HG02840 (cell line): ENCODE measurements at regions not wholly inside any gene's neighbourhood (a gene's known extent, or its start where the extent isn't known, plus 50 kb on each side); places are given as distances from the start of the nearest gene placed in this dataset.
"Not testable (repeated sequence)": the region's sequence is repeated elsewhere in the genome, so short reads cannot be mapped to it uniquely, and the experiment has no call there.

Source experiments
- ATAC-seq: cut with Tn5 transposase; IDR thresholded peaks from one replicate; pipeline ENCODE4 v1.9.1; 2021; ENCODE audit warnings: mild to moderate bottlenecking, moderate library complexity, moderate number of reproducible peaks; ENCODE audit not compliant: unreplicated experiment, low FRiP score

DNA sequence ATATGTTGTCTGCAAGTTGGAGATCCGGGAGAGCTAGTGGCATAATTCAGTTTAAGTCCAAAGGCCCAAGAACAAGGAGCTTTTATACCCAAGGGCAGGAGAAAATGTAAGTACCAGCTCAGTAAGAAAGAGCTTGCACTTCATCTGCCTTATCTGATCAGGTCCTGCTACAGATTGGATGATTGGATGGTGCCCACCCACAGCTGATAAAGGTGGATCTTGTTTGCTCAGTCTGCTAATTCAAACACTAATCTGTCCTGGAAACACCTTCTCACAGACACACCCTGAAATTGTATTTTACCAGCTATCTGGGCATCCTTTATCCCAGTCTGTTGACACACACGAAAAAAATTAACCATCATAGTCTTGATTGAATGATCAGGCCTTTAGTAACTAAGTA, 230.7 kb upstream of the SLC16A7 start:
- ATAC-seq = no peak

GRCh38 chr12:59357811-59358210, 238.0 kb upstream of the SLC16A7 start:
- ATAC-seq = no peak

GRCh38 chr12:59346248-59346647, 249.6 kb upstream of the SLC16A7 start:
- ATAC-seq = not testable (repeated sequence)

DNA sequence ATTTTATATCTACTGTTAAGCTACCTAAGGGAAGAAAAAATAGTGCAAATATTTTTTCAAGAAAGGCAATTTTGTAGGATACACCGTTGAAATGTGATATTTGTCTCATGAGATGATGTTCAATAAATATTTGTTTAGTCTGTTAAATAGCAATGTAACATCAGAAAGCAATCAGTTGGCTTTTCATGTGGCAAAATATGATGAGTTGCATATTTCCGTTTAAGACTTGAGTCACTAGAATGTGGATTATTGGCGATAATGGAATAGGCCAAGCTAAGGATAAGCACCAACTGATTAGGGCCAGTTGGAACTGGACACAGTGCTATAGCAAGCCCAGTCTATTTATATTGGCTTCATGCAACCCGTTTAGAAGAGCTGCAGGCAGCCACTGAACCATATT, 250.4 kb upstream of the SLC16A7 start:
- no peak for ATAC-seq

- ATAC-seq = no peak
These were observed 251.6 kb upstream of the SLC16A7 start for GRCh38 chr12:59344224-59344623.

- ATAC-seq = no peak
These were observed 266.4 kb upstream of the SLC16A7 start for GRCh38 chr12:59329462-59329861.

GRCh38 chr12:59328395-59329075, 267.3 kb upstream of the SLC16A7 start:
- ATAC-seq = not testable (repeated sequence)

DNA sequence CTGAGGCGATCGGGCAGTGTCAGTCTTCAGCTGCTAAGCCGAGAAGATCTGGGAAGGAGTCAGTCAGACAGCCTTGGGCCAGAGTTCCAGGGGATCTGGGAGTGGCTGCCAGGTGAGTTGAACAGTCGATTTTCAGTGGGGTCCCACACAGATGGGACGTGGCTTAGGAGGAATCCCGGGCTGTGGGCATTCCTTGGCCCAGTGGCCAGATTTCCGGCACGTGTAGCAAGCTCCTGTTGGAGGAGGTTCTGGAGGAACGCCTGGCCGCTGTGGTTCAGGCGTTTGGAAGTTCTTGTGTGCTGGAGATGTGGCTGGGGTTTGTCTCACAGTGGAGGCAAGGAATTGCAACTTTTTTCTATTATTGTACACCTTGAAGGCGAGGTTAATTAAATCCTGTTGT, 269.4 kb upstream of the SLC16A7 start:
- not testable (repeated sequence) for ATAC-seq

GRCh38 chr12:59322473-59322872, 273.4 kb upstream of the SLC16A7 start:
- no peak for ATAC-seq

- no peak for ATAC-seq
These were observed 274.6 kb upstream of the SLC16A7 start for GRCh38 chr12:59321278-59321677.

- ATAC-seq = no peak
These were observed 275.7 kb upstream of the SLC16A7 start for GRCh38 chr12:59320112-59320511.

DNA sequence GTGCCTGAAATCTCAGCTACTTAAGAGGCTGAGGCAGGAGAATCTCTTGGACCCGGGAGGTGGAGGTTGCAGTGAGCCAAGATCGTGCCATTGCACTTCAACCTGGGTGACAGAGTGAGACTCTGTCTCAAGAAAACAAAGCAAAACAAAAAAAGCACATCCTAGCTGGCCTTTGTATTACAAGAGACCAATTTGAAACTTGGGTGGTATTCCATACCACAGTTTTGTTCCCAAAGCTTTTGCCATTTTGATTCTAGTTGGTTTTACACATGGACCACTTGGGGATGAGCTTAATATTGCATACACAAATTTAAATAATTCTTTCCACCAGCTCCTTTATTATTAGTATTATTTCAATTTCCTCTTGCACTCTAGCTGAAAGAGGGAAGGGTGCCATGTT, 276.9 kb upstream of the SLC16A7 start:
- ATAC-seq = no peak

DNA sequence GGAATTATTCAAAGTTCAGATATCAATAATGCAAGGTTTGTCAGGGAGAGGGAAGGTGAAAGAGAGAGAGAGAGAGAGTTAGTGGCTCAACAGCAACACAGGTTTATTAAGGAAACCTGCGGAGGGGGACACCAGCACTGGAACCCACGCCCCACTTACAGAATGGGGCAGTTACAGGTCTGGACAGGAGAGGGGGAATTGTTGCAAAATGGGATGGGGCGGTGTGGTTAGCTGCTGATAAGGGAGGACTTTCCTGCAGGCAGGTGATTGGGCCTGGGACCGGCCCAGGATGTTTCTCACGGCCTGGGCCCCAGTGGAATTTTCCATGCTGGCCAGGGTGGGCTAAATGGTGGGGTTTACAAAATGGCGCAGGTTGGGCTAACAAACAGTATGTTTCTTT, 278.2 kb upstream of the SLC16A7 start:
- ATAC-seq = no peak

DNA sequence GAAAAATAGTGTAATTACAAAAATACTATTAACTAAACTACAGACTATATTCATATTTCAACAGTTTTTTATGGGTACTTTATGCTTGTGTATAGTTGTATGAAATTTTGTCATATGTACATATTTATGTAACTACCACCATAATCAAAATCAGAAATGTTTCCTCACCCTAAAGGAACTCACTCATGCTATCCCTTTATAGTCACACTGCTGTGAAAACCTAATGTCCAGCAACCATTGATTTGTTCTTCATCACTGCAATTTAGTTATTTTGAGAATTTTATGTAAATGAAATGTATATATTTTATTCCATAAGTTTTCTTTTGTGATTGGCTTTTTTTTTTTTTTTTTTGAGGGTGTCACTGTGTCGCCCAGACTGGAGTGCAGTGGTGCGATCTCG, 278.9 kb upstream of the SLC16A7 start:
- ATAC-seq = no peak

GRCh38 chr12:59316354-59316753, 279.5 kb upstream of the SLC16A7 start:
- ATAC-seq = not testable (repeated sequence)

DNA sequence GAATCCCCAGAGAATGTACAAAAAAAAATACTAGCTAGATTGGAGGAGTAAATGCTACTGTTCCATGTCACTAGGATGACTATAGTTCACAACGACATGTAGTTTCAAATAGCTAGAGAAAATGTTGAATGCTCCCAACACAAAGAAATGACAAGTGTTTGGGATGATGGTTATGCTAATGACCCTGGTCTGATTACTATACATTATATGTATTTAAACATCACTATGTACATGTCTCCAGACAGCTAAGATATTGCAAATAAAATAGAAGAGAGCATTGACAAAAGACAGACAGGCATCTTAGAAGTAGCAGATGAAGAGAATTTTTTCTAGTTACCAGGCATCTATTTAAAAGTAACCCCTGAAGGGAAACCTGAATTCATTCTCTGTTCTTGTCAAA, 281.6 kb upstream of the SLC16A7 start:
- no peak for ATAC-seq

DNA sequence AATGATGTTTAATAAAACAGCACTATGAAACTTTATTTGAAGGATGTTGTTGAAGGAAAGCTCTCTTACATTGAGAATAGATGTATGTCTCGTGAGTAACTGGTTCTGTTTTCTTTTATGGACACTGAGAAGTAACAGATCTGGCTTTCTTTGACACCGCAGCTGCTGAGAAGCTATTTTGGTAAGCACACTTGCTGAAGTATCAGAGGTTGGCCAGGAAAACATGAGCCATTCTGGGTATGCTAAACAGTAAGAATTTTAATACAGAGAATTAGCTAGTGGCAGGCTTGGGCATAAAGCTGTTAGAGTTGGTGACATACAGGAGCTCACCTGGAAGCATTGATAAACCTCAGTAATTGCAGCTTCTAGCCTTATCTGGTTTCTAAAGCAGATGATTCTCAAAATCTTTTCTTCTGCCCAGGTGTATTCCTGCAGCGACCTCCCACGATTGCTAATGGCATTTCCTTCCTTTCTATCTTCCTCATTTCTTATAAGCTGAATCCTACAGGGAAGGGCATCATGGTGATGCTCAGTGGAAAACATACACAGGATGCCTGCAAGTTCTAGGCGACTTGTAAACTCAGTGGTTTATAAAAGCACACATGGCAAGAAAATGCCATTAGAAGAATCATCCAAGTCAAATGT, 291.6 kb upstream of the SLC16A7 start:
- ATAC-seq = no peak

DNA sequence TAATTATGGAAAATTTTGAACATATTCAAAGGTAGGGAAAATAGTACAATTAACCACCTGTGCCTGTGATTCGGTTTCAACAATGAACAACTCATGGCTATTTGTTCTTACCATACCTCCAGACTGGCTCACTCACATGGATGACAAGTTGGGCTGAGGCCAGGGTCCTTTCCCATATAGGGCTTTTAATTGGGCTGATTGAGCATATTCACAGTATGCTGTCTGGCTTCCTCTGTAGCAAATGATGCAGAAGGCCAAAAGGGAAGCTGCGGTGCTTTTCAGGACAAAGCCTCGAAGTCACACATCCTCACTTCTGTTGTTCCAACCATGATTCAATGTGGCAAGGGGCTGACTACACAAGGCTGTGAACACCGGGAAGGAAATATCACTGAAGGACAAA, 297.5 kb upstream of the SLC16A7 start:
- ATAC-seq = no peak

GRCh38 chr12:59294221-59294620, 301.6 kb upstream of the SLC16A7 start:
- ATAC-seq = no peak

- ATAC-seq = no peak
These were observed 312.8 kb upstream of the SLC16A7 start for GRCh38 chr12:59282999-59283398.

- ATAC-seq = not testable (repeated sequence)
These were observed 322.3 kb upstream of the SLC16A7 start for GRCh38 chr12:59273561-59273960.

DNA sequence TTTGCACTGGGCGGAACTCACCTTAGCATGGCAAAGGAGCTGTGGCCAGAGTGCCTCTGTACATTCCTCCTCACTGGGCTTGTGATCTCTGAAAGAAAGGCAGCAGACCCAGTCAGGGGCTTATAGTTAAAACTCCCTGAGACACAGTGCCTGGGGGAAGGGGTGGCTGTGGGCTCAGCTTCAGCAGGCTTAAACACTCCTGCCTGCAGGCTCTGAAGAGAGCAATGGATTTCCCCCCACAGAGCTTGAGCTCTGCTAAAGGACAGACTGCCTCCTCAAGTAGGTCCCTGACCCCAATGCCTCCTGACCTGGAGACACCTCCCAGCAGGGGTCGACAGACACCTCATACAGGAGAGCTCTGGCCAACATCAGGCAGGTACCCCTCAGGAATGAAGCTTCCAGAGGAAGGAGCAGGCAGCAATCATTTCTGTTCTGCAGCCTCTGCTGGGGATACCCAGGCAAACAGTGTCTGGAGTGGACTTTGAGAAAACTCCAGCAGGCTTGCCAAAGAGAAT, 327.5 kb upstream of the SLC16A7 start:
- ATAC-seq = no peak
